Type B pancreatic cell (in vitro differentiated cells): ENCODE measurements at regions not wholly inside any gene's neighbourhood (a gene's known extent, or its start where the extent isn't known, plus 50 kb on each side); places are given as distances from the start of the nearest gene placed in this dataset.

Experiments
- DNase-seq: peaks from one replicate; pipeline ENCODE4 v3.0.0; 2021; ENCODE audit warnings: mixed read lengths; ENCODE audit not compliant: unreplicated experiment; ENCODE audit errors: extremely low spot score
- H3K27ac Mint-ChIP-seq: 2 replicates; pipeline ENCODE4 v1.8.0; 2021; ENCODE audit warnings: mild to moderate bottlenecking, mixed read lengths
- H3K27me3 Mint-ChIP-seq: 2 replicates; pipeline ENCODE4 v1.8.0; 2021; ENCODE audit warnings: mixed read lengths
- H3K36me3 Mint-ChIP-seq: 2 replicates; pipeline ENCODE4 v1.8.0; 2021; ENCODE audit warnings: mixed read lengths
- H3K4me1 Mint-ChIP-seq: one replicate; pipeline ENCODE4 v1.8.0; 2021; ENCODE audit warnings: mixed read lengths; ENCODE audit not compliant: unreplicated experiment
- H3K4me3 Mint-ChIP-seq: 2 replicates; pipeline ENCODE4 v1.8.0; 2021; ENCODE audit warnings: mild to moderate bottlenecking, mixed read lengths
- H3K9me3 Mint-ChIP-seq: 2 replicates; pipeline ENCODE4 v1.8.0; 2021; ENCODE audit warnings: mixed read lengths
- TF ChIP-seq, protein P1 (sequence below): fragments of 200-600 bp; sonication (generic); conservative IDR thresholded peaks from 2 replicates; pipeline ENCODE4 v1.5.0; 2021; ENCODE audit warnings: antibody characterized with exemption, mild to moderate bottlenecking

DNA sequence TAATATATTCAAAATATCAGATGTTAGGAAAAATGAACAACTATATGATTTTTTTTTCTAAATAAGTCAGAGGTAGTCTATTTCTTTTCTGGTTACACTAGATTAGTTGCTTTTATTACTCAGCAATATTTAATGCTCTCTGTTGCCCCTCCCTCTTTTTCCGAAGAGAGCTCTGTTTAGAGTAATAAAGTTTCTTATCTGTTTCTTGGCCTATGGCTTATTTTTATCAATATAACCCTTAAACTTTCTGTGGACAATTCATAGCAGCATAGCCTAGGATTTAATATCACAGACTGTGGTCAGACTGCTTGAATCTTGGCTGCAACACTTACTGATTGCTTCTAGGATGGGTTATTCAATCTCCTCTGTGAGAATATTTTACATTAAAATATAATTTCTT, 2315.4 kb upstream of the AGA start:
- no peak overlapping the region for H3K4me3 Mint-ChIP-seq
- DNase-seq: no peak
- TF ChIP-seq, protein P1, sequence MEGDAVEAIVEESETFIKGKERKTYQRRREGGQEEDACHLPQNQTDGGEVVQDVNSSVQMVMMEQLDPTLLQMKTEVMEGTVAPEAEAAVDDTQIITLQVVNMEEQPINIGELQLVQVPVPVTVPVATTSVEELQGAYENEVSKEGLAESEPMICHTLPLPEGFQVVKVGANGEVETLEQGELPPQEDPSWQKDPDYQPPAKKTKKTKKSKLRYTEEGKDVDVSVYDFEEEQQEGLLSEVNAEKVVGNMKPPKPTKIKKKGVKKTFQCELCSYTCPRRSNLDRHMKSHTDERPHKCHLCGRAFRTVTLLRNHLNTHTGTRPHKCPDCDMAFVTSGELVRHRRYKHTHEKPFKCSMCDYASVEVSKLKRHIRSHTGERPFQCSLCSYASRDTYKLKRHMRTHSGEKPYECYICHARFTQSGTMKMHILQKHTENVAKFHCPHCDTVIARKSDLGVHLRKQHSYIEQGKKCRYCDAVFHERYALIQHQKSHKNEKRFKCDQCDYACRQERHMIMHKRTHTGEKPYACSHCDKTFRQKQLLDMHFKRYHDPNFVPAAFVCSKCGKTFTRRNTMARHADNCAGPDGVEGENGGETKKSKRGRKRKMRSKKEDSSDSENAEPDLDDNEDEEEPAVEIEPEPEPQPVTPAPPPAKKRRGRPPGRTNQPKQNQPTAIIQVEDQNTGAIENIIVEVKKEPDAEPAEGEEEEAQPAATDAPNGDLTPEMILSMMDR: no peak
- peaks cover 5% of the 10 kb centered on the region for H3K9me3 Mint-ChIP-seq
- H3K36me3 Mint-ChIP-seq: no peaks in the 10 kb centered on the region
- H3K27ac Mint-ChIP-seq: no peak overlapping the region
- no peaks in the 10 kb centered on the region for H3K27me3 Mint-ChIP-seq
- no peaks in the 10 kb centered on the region for H3K4me1 Mint-ChIP-seq

GRCh38 chr4:179762840-179763239, 2320.6 kb upstream of the AGA start:
- DNase-seq: no peak
- TF ChIP-seq, protein P1: no peak
- Mint-ChIP-seq H3K4me3 (no peak overlapping the region), H3K4me1 (no peaks in the 10 kb centered on the region), H3K9me3 (peaks cover 5% of the 10 kb centered on the region), H3K27ac (no peak overlapping the region), H3K27me3 (no peaks in the 10 kb centered on the region), H3K36me3 (no peaks in the 10 kb centered on the region)

DNA sequence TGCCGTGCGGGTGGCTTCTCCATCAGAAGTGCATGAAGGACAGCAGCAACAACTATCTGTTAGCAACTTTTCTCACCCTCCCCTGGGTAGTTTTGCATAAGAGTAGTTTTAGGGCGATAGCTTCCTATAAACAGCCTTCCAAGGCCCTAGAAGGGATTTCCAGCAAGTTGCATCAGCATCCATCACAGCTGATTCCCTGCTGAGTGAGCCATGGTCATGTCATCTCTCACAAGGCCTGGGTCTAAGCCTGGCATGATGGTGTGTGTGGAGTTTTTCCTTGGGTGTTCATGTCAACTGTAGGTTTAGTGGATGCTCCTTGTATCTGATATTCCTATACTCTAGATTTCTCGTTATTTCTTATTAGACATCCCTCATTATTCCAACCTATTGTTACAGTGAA, 2324.7 kb upstream of the AGA start:
- Mint-ChIP-seq H3K27me3 (no peaks in the 10 kb centered on the region), H3K9me3 (peaks cover 5% of the 10 kb centered on the region), H3K4me3 (no peak overlapping the region), H3K27ac (no peak overlapping the region), H3K36me3 (no peaks in the 10 kb centered on the region), H3K4me1 (no peaks in the 10 kb centered on the region)
- TF ChIP-seq, protein P1: no peak
- DNase-seq: no peak

DNA sequence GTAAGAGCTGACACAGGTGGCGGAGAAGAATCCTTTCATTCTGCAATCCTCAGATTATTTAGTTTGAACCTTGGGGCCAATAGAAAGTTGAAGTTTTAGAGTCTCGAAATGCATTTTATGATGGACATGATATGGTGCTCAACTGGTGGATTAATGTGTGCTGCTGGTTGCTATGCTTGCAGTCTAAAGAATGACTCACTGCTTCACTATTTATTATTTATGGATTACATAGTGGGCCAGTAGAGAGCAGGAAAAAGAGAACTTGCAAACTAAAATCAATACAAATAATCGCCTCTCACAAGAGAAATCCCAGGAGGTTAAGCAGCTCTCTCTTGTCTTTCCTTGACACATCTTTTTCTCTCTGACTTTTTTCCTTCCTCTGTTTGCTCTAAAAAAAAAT, 2326.8 kb upstream of the AGA start:
- H3K9me3 Mint-ChIP-seq: no peaks in the 10 kb centered on the region
- no peaks in the 10 kb centered on the region for H3K4me1 Mint-ChIP-seq
- no peak overlapping the region for H3K27ac Mint-ChIP-seq
- TF ChIP-seq, protein P1: no peak
- no peaks in the 10 kb centered on the region for H3K36me3 Mint-ChIP-seq
- H3K4me3 Mint-ChIP-seq: no peak overlapping the region
- DNase-seq: no peak
- no peaks in the 10 kb centered on the region for H3K27me3 Mint-ChIP-seq

DNA sequence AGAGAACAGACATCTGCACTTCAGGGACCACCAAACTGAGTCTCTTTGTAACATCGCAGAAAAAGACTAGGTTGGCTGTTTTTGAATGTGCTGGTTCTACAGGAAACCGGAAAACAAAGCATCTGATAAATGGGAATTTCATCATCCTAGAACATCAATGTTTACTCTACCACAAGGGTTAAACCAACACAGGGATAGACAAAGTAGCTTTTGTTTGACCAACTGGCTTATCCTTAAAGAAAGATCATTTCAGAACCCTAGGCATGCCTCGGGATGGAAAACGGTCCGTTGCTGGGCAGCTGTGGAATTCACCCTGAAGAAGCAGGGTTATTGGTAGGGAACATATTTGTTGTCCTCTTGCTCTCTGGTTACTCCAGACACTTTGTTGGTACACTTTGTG, 2355.5 kb upstream of the AGA start:
- H3K4me1 Mint-ChIP-seq: peaks cover 5% of the 10 kb centered on the region

DNA sequence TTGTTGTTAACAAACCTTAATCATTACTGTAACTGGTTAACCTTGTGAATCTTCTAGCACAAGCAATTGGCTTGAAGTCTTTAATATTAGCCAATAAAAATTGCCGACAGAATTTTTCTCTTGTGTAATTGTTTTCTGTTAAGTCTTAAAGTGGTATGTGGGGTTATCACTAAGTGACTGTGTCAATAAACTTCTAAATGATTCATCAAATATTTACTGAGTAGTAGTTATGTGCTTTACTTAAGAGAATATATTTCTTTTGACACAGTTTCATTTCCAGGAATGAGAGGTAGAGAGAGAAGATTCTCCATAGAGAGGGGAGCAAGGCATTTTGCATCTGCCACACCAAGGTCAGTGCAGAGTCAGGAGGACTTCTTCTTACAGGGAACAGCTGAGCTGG, 2361.6 kb upstream of the AGA start:
- no peaks in the 10 kb centered on the region for H3K36me3 Mint-ChIP-seq
- no peaks in the 10 kb centered on the region for H3K9me3 Mint-ChIP-seq
- no peaks in the 10 kb centered on the region for H3K27me3 Mint-ChIP-seq
- H3K4me3 Mint-ChIP-seq: no peak overlapping the region
- peaks cover 5% of the 10 kb centered on the region for H3K4me1 Mint-ChIP-seq
- no peak for DNase-seq
- TF ChIP-seq, protein P1: no peak
- no peak overlapping the region for H3K27ac Mint-ChIP-seq

More for the DNA sequence above, 2355.5 kb upstream of the AGA start:
- Mint-ChIP-seq H3K9me3 (no peaks in the 10 kb centered on the region), H3K36me3 (no peaks in the 10 kb centered on the region), H3K27ac (no peak overlapping the region), H3K27me3 (no peaks in the 10 kb centered on the region), H3K4me3 (no peak overlapping the region)
- TF ChIP-seq, protein P1: no peak
- DNase-seq: no peak
